GM13976 (cell line): ENCODE measurements at regions not wholly inside any gene's neighbourhood (a gene's known extent, or its start where the extent isn't known, plus 50 kb on each side); places are given as distances from the start of the nearest gene placed in this dataset.

ENCODE experiments used
- DNase-seq: peaks from one replicate; pipeline ENCODE4 v3.0.0; 2012; ENCODE audit warnings: low spot score
- in situ Hi-C: fragments of 300-500 bp; cut with MboI; formaldehyde crosslinking; loops from one replicate; pipeline ENCODE4 v1.12.0; 2022; ENCODE audit warnings: low sequenced_read_pairs, mixed read lengths, inconsistent platforms; ENCODE audit not compliant: unreplicated experiment
- TF ChIP-seq, protein P1 (sequence below): IDR thresholded peaks from 2 replicates; pipeline ENCODE4 v1.5.1; 2012; ENCODE audit warnings: borderline replicate concordance, mild to moderate bottlenecking; ENCODE audit not compliant: insufficient read depth; ENCODE audit errors: extremely low read depth, missing control alignments, control extremely low read depth

DNA sequence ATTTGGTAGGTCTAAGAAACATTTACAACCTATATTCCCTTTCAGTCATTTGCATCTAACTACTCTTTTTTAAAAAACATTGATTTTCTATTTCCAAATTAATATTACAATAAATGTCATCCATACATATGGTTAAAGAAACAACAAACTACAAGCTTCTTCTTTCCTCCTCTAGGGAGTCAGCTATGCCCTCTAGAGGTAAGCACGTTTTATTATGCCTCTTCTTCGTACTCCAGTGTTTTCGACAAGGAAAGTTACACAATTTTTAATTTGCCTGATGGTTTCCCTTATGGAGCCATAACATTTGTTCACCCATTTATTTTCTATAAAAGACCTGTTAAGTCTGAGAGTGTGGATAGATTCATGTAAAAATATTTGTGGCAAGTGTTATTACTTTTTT is 183.4 kb upstream of the CDH7 start:
- no peak for DNase-seq
- TF ChIP-seq, protein P1, sequence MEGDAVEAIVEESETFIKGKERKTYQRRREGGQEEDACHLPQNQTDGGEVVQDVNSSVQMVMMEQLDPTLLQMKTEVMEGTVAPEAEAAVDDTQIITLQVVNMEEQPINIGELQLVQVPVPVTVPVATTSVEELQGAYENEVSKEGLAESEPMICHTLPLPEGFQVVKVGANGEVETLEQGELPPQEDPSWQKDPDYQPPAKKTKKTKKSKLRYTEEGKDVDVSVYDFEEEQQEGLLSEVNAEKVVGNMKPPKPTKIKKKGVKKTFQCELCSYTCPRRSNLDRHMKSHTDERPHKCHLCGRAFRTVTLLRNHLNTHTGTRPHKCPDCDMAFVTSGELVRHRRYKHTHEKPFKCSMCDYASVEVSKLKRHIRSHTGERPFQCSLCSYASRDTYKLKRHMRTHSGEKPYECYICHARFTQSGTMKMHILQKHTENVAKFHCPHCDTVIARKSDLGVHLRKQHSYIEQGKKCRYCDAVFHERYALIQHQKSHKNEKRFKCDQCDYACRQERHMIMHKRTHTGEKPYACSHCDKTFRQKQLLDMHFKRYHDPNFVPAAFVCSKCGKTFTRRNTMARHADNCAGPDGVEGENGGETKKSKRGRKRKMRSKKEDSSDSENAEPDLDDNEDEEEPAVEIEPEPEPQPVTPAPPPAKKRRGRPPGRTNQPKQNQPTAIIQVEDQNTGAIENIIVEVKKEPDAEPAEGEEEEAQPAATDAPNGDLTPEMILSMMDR = no peak
- in situ Hi-C loops = no loop called here

DNA sequence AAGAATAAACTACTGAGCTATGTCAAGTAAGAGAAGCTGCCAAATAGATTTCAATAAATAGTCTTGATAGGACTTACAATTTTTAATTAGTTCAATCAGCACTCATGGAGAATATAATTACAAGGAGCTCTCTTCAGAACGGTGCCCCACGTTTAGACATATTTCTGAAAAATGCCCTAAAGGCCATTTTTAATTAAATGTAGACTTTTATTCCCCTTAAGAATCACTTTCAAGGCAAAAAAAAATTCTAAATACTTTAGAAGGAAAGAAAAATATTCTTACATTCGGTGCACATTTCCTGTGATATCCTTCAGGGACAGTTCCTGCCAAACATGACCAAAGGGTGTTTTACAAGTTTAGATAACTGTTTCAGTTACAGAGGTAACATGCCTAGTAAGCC is 202.5 kb upstream of the CDH7 start:
- TF ChIP-seq, protein P1 = no peak
- in situ Hi-C loops = no loop called here
- no peak for DNase-seq

DNA sequence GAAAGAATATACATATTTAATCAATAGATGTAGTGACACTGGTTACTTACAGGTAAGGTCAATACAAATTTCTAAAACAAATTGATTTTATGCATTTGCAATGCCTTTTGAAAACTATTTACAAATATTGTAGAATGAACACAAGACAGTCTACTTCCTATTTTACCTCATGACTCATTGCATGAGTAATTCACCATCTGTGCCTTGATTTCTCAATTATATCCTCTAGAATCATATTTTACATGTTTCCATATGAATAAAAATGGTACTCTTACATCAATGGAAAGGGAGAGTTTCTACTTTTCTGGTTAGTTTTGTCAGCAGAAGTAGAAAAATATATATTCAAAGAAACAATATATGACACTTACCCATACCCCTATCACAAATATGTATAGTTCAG is 203.8 kb upstream of the CDH7 start:
- in situ Hi-C loops = no loop called here
- DNase-seq = no peak

DNA sequence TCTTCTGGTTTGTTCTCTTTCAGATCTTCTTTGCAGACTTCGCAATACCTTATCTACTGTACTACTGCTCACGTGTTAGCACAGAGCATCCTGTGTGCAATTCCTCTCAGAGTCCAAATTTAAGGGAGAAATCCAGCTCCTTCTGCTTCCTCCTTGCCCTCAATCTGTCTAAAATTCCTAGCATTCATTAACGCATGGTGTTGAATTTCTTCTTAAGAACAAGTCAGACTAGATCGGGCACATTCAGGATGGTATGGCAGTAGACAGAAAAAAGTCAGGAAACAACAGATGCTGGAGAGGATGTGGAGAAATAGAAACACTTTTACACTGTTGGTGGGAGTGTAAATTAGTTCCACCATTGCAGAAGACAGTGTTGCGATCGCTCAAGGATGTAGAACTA is 206.1 kb upstream of the CDH7 start:
- no peak for DNase-seq
- in situ Hi-C loops = no loop called here
- TF ChIP-seq, protein P1 = no peak

More for the DNA sequence above, 203.8 kb upstream of the CDH7 start:
- TF ChIP-seq, protein P1 = no peak

DNA sequence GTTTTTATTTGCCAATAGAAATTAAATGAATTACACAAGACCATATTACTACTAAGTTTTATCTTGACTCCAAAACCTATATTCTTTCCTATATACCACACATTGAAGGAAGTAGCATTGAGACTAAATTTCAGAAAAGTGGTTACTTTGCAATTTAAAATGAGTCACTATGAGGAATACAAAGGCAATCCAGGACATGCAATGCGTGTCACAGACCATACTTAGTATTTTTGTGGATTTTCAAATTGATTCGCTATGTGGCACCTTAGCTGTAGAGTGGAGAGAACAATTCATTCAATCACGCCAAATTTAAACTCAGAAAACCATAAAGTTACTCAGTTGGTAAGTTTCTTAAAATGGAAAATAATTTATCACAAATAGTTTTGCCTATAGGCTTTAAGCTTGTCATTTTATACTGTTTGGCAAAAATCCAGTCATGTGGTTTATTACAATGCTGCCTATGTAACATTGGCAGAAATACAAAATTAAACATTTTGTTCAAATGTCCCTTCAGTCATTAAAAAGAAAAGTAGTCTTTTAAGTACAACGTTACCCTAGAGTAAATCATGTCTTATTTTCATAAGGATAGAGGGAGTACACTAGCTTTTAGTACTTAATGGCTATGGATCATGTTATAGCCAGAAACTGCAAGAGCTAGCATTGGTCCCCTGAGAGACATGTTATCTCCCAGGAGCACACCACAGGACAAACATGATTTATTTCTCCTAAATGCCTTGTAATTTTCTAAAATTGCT is 222.8 kb upstream of the CDH7 start:
- TF ChIP-seq, protein P1 = no peak
- no peak for DNase-seq
- in situ Hi-C loops = no loop called here

DNA sequence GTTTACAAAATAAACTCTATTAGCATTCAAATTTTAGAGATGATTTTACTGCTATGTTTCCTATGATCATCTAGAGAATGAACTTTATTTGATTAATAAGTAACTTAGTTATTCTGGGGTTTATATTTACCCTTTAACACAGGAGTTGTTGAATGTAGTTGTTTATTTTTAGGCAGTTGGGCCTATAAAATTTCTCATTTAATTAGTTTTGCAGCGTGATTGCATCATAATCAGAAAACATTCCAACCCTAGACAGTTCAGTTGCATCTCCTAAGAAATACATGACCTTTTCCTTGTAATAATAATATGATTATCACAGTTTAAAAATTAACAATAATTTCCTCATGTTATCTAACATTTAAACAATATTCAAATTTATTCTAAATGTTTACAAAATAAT is 224.7 kb upstream of the CDH7 start:
- TF ChIP-seq, protein P1 = no peak
- in situ Hi-C loops = no loop called here
- no peak for DNase-seq
